Esophagus squamous epithelium (tissue), 4 donors: ENCODE measurements at regions not wholly inside any gene's neighbourhood (a gene's known extent, or its start where the extent isn't known, plus 50 kb on each side); places are given as distances from the start of the nearest gene placed in this dataset.

Source experiments
- POLR2A ChIP-seq, 4 donors: fragments of 450-650 bp; IDR thresholded peaks; one replicate each; pipeline ENCODE4 v1.6.1; 2017; ENCODE audit warnings: antibody characterized with exemption in 4 of 4, mild to moderate bottlenecking in 4 of 4, moderate library complexity in 3 of 4
- TF ChIP-seq, protein P1 (sequence below), 6 experiments: fragments of 450-650 bp in 4 of 6; fragments of 200-600 bp in 2 of 6; sonication (generic) in 2 of 6; IDR thresholded peaks; one replicate each; pipeline ENCODE4 v1.5.1; 2016 to 2019; ENCODE audit warnings: antibody characterized with exemption in 6 of 6, mild to moderate bottlenecking in 4 of 6, moderate library complexity in 4 of 6

DNA sequence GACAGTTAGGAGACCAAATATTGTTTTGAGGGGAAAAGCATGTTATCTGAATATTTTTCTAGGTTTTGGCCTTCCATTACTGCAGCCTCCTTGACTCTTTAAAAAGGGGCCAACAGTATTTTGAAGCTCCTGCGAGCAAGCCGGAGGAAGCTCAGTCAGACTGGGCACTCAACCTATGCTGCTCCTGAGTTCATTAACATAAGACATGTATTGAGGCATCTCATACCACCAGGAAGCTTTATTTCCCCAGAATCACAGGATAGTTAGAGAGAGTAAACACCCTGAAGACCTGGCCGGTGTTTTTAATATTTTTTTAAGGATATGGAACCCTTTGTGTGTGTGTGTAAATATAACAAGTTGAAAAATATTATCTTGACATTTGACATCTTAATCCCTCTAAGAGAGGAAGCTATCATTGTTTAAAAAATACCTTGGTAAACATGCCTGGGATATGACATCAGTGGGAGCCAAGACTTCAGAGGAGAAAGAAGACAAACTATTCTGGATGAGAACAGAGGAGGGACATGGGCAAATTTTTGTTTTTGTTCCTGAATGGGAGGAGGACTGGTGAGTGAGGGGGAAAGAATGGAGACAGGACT lies 139.3 kb upstream of the SLIT3 start:
- TF ChIP-seq, protein P1, sequence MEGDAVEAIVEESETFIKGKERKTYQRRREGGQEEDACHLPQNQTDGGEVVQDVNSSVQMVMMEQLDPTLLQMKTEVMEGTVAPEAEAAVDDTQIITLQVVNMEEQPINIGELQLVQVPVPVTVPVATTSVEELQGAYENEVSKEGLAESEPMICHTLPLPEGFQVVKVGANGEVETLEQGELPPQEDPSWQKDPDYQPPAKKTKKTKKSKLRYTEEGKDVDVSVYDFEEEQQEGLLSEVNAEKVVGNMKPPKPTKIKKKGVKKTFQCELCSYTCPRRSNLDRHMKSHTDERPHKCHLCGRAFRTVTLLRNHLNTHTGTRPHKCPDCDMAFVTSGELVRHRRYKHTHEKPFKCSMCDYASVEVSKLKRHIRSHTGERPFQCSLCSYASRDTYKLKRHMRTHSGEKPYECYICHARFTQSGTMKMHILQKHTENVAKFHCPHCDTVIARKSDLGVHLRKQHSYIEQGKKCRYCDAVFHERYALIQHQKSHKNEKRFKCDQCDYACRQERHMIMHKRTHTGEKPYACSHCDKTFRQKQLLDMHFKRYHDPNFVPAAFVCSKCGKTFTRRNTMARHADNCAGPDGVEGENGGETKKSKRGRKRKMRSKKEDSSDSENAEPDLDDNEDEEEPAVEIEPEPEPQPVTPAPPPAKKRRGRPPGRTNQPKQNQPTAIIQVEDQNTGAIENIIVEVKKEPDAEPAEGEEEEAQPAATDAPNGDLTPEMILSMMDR (IDR thresholded peaks at IDR 0.05), result no peak
- TF ChIP-seq POLR2A (IDR thresholded peaks at IDR 0.05), result no peak
